GM12892 (cell line): ENCODE measurements at regions not wholly inside any gene's neighbourhood (a gene's known extent, or its start where the extent isn't known, plus 50 kb on each side); places are given as distances from the start of the nearest gene placed in this dataset.

Experiments
- POLR2A ChIP-seq: IDR thresholded peaks from 2 replicates; pipeline ENCODE4 v1.6.1; 2011; ENCODE audit warnings: low read depth, low read length, control low read depth
- POLR2AphosphoS5 ChIP-seq: IDR thresholded peaks from 2 replicates; pipeline ENCODE4 v1.6.1; 2011; ENCODE audit warnings: low read depth, low read length, control low read depth
- TAF1 ChIP-seq: IDR thresholded peaks from 2 replicates; pipeline ENCODE4 v1.6.1; 2011; ENCODE audit warnings: low read depth, mild to moderate bottlenecking, control low read depth, low read length, borderline replicate concordance

GRCh38 chr2:103961862-103962261, 892.1 kb upstream of the POU3F3 start:
- no peak for TF ChIP-seq POLR2A
- TF ChIP-seq TAF1: no peak
- no peak for TF ChIP-seq POLR2AphosphoS5
